ENCODE measurements at regions not wholly inside any gene's neighbourhood (a gene's known extent, or its start where the extent isn't known, plus 50 kb on each side); places are given as distances from the start of the nearest gene placed in this dataset.

GRCh38 chr6:137269803-137270202, 50.6 kb upstream of the IFNGR1 start:
- H3K36me3 ChIP-seq (replicated peaks) = no peaks in the 10 kb centered on the region
- DNase-seq = no peak
- TF ChIP-seq, protein P1, sequence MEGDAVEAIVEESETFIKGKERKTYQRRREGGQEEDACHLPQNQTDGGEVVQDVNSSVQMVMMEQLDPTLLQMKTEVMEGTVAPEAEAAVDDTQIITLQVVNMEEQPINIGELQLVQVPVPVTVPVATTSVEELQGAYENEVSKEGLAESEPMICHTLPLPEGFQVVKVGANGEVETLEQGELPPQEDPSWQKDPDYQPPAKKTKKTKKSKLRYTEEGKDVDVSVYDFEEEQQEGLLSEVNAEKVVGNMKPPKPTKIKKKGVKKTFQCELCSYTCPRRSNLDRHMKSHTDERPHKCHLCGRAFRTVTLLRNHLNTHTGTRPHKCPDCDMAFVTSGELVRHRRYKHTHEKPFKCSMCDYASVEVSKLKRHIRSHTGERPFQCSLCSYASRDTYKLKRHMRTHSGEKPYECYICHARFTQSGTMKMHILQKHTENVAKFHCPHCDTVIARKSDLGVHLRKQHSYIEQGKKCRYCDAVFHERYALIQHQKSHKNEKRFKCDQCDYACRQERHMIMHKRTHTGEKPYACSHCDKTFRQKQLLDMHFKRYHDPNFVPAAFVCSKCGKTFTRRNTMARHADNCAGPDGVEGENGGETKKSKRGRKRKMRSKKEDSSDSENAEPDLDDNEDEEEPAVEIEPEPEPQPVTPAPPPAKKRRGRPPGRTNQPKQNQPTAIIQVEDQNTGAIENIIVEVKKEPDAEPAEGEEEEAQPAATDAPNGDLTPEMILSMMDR (IDR thresholded peaks at IDR 0.05; ENCODE audit: low read depth, low read length, missing control alignments) = no peak

DNA sequence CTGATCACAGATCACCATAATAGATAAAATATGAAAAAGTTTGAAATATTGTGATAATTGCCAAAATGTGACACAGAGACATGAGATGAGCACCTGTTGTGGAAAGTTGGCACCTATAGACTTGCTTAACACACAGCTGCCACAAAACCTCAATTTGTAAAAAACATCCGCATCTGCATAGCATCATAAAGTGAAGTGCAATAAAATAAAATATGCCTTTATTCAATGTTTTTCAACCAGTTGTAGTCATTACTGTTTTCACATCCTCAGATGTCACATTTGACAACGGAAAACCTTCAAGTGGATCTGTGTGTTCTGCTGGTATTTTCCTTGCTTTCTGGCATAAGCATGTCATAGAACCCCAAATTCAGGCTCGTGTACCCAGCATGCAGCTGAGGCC, 50.2 kb upstream of the IFNGR1 start:
- no peak for DNase-seq
- Histone ChIP-seq H3K36me3 (replicated peaks) (no peaks in the 10 kb centered on the region), H3K27me3 (replicated peaks) (peaks cover 2% of the 10 kb centered on the region), H3K27ac (no peak overlapping the region), H3K4me3 (ENCODE audit: low read depth, low read length) (no peak overlapping the region)
- in situ Hi-C loops (cut with HindIII; ENCODE audit: low pct_ligation_motif_present, low sequenced_read_pairs) = no loop called here
- TF ChIP-seq, protein P1 (IDR thresholded peaks at IDR 0.05; ENCODE audit: low read depth, low read length, missing control alignments) = no peak

More at GRCh38 chr6:137269803-137270202, 50.6 kb upstream of the IFNGR1 start:
- H3K27me3 ChIP-seq (replicated peaks) = peaks cover 2% of the 10 kb centered on the region
- no peak overlapping the region for H3K27ac ChIP-seq
- in situ Hi-C loops (cut with HindIII; ENCODE audit: low pct_ligation_motif_present, low sequenced_read_pairs) = no loop called here
- H3K4me3 ChIP-seq (ENCODE audit: low read depth, low read length) = no peak overlapping the region

Measured in brain microvascular endothelial cell (primary cell).